HG03558 (cell line): ENCODE measurements at regions not wholly inside any gene's neighbourhood (a gene's known extent, or its start where the extent isn't known, plus 50 kb on each side); places are given as distances from the start of the nearest gene placed in this dataset.
"Not testable (repeated sequence)": the region's sequence is repeated elsewhere in the genome, so short reads cannot be mapped to it uniquely, and the experiment has no call there.

Experiments used
- ATAC-seq: cut with Tn5 transposase; IDR thresholded peaks from one replicate; pipeline ENCODE4 v1.9.1; 2021; ENCODE audit warnings: moderate number of reproducible peaks; ENCODE audit not compliant: unreplicated experiment; ENCODE audit errors: extremely low read depth

- no peak for ATAC-seq
These were observed 173.6 kb downstream of the NUFIP1 start for GRCh38 chr13:44815623-44816022.

GRCh38 chr13:44814836-44815235 is 174.4 kb downstream of the NUFIP1 start:
- no peak for ATAC-seq

GRCh38 chr13:44814161-44814560 is 175.1 kb downstream of the NUFIP1 start:
- no peak for ATAC-seq

- no peak for ATAC-seq
These were observed 176.5 kb downstream of the NUFIP1 start for GRCh38 chr13:44812818-44813217.

GRCh38 chr13:44810061-44810840 is 179.0 kb downstream of the NUFIP1 start:
- no peak for ATAC-seq

GRCh38 chr13:44809190-44809589 is 180.1 kb downstream of the NUFIP1 start:
- ATAC-seq = no peak

- ATAC-seq = no peak
These were observed 181.1 kb downstream of the NUFIP1 start for GRCh38 chr13:44808185-44808584.

GRCh38 chr13:44807449-44808034 is 181.7 kb downstream of the NUFIP1 start:
- ATAC-seq = no peak

GRCh38 chr13:44806826-44807225 is 182.4 kb downstream of the NUFIP1 start:
- ATAC-seq = no peak

- ATAC-seq = no peak
These were observed 183.7 kb downstream of the NUFIP1 start for GRCh38 chr13:44805585-44805984.

GRCh38 chr13:44803390-44803789 is 185.9 kb downstream of the NUFIP1 start:
- ATAC-seq = no peak

GRCh38 chr13:44802491-44802890 is 186.8 kb downstream of the NUFIP1 start:
- ATAC-seq = no peak

- no peak for ATAC-seq
These were observed 187.3 kb downstream of the NUFIP1 start for GRCh38 chr13:44801990-44802389.

GRCh38 chr13:44800626-44801025 is 188.6 kb downstream of the NUFIP1 start:
- no peak for ATAC-seq

GRCh38 chr13:44797685-44798084 is 191.6 kb downstream of the NUFIP1 start:
- ATAC-seq = no peak

GRCh38 chr13:44796597-44797490 is 192.4 kb downstream of the NUFIP1 start:
- ATAC-seq = no peak

GRCh38 chr13:44796039-44796438 is 193.2 kb downstream of the NUFIP1 start:
- not testable (repeated sequence) for ATAC-seq

- ATAC-seq = no peak
These were observed 194.1 kb downstream of the NUFIP1 start for GRCh38 chr13:44795176-44795575.

GRCh38 chr13:44792096-44792495 is 197.2 kb downstream of the NUFIP1 start:
- no peak for ATAC-seq

- no peak for ATAC-seq
These were observed 199.0 kb downstream of the NUFIP1 start for GRCh38 chr13:44790289-44790688.

GRCh38 chr13:44787617-44788016 is 201.7 kb downstream of the NUFIP1 start:
- ATAC-seq = no peak
